ENCODE measurements at regions not wholly inside any gene's neighbourhood (a gene's known extent, or its start where the extent isn't known, plus 50 kb on each side); places are given as distances from the start of the nearest gene placed in this dataset.
"Not testable (repeated sequence)": the region's sequence is repeated elsewhere in the genome, so short reads cannot be mapped to it uniquely, and the experiment has no call there.

GRCh38 chr9:7320139-7320538 lies 479.4 kb downstream of the DMAC1 start:
- Histone ChIP-seq H3K4me1 (ENCODE audit: control insufficient read depth in 2 of 2, insufficient read depth in 2 of 2, low read length in 2 of 2) (no peaks in the 10 kb centered on the region), H3K27me3 (ENCODE audit: control insufficient read depth in 2 of 2, insufficient read depth in 2 of 2, low read length in 2 of 2) (peaks cover 0 to 3% of the 10 kb centered on the region in 2 donors), H3K9me3 (ENCODE audit: control insufficient read depth in 2 of 2, low read length in 2 of 2) (no peaks in the 10 kb centered on the region), H3K4me3 (ENCODE audit: low read length in 2 of 2) (no peak overlapping the region), H3K9ac (ENCODE audit: low read depth in 1 of 2, low read length in 2 of 2) (no peak overlapping the region), H3K27ac (ENCODE audit: low read depth in 2 of 2, low read length in 2 of 2) (no peak overlapping the region), H3K36me3 (ENCODE audit: control insufficient read depth in 2 of 2, insufficient read depth in 2 of 2, low read length in 2 of 2) (no peaks in the 10 kb centered on the region)

GRCh38 chr9:7318920-7319319 lies 480.7 kb downstream of the DMAC1 start:
- Histone ChIP-seq H3K9ac (ENCODE audit: low read depth in 1 of 2, low read length in 2 of 2) (no peak overlapping the region), H3K36me3 (ENCODE audit: control insufficient read depth in 2 of 2, insufficient read depth in 2 of 2, low read length in 2 of 2) (no peaks in the 10 kb centered on the region)

DNA sequence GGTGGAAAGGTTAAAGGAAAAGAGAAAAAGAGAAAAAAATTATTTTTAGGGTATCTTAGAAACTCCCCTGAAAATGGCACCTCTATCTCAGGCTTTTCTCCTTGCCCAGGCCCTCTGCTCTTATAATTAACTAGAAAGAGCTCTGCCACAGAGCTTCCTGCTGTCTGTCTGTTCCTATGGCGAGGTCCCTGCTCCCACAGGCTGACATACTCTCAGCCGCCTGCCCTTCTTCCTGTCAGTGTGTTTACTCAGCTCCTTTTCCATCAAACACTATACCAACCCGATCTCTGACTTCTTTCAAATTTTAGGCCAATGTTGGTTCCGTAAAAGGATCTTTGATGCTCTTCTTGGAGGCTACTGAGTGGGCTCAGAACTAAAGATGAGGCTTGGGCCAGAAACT lies 482.6 kb downstream of the DMAC1 start:
- no peaks in the 10 kb centered on the region for H3K36me3 ChIP-seq (ENCODE audit: control insufficient read depth in 2 of 2, insufficient read depth in 2 of 2, low read length in 2 of 2)
- H3K4me3 ChIP-seq (ENCODE audit: low read length in 2 of 2), result no peak overlapping the region
- no peaks in the 10 kb centered on the region for H3K9me3 ChIP-seq (ENCODE audit: control insufficient read depth in 2 of 2, low read length in 2 of 2)
- H3K4me1 ChIP-seq (ENCODE audit: control insufficient read depth in 2 of 2, insufficient read depth in 2 of 2, low read length in 2 of 2), result no peaks in the 10 kb centered on the region
- no peak overlapping the region for H3K9ac ChIP-seq (ENCODE audit: low read depth in 1 of 2, low read length in 2 of 2)
- H3K27ac ChIP-seq (ENCODE audit: low read depth in 2 of 2, low read length in 2 of 2), result no peak overlapping the region
- peaks cover 0 to 3% of the 10 kb centered on the region in 2 donors for H3K27me3 ChIP-seq (ENCODE audit: control insufficient read depth in 2 of 2, insufficient read depth in 2 of 2, low read length in 2 of 2)

More at GRCh38 chr9:7318920-7319319, 480.7 kb downstream of the DMAC1 start:
- Histone ChIP-seq H3K4me3 (ENCODE audit: low read length in 2 of 2) (no peak overlapping the region), H3K9me3 (ENCODE audit: control insufficient read depth in 2 of 2, low read length in 2 of 2) (no peaks in the 10 kb centered on the region), H3K27ac (ENCODE audit: low read depth in 2 of 2, low read length in 2 of 2) (no peak overlapping the region), H3K4me1 (ENCODE audit: control insufficient read depth in 2 of 2, insufficient read depth in 2 of 2, low read length in 2 of 2) (no peaks in the 10 kb centered on the region), H3K27me3 (ENCODE audit: control insufficient read depth in 2 of 2, insufficient read depth in 2 of 2, low read length in 2 of 2) (peaks cover 0 to 3% of the 10 kb centered on the region in 2 donors)

- Histone ChIP-seq H3K4me3 (ENCODE audit: low read length in 2 of 2) (no peak overlapping the region), H3K9me3 (ENCODE audit: control insufficient read depth in 2 of 2, low read length in 2 of 2) (no peaks in the 10 kb centered on the region), H3K4me1 (ENCODE audit: control insufficient read depth in 2 of 2, insufficient read depth in 2 of 2, low read length in 2 of 2) (no peaks in the 10 kb centered on the region), H3K36me3 (ENCODE audit: control insufficient read depth in 2 of 2, insufficient read depth in 2 of 2, low read length in 2 of 2) (no peaks in the 10 kb centered on the region), H3K9ac (ENCODE audit: low read depth in 1 of 2, low read length in 2 of 2) (no peak overlapping the region), H3K27me3 (ENCODE audit: control insufficient read depth in 2 of 2, insufficient read depth in 2 of 2, low read length in 2 of 2) (peaks cover 0 to 3% of the 10 kb centered on the region in 2 donors), H3K27ac (ENCODE audit: low read depth in 2 of 2, low read length in 2 of 2) (no peak overlapping the region)
Observed at GRCh38 chr9:7316166-7316795, 483.3 kb downstream of the DMAC1 start.

DNA sequence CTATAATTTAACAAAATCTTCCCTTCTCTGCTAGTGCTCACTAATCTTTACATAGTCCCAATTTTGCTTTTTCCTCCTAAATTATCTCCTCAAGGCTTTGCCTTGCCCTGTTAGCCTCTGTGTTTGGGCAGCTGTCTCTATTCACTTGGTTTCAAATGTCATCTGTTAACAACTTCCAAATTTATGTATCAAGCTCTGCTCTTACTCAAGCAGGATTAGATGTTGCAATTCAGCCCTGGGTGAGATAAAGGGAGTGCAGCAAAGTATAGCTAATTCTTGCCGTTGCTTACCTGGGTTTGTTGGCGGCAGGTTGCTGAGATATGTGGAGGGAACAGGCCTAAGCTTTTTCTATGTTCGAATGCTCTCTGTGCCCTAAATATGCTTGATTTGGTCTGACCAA lies 483.8 kb downstream of the DMAC1 start:
- Histone ChIP-seq H3K27ac (ENCODE audit: low read depth in 2 of 2, low read length in 2 of 2) (no peak overlapping the region), H3K9ac (ENCODE audit: low read depth in 1 of 2, low read length in 2 of 2) (no peak overlapping the region), H3K4me3 (ENCODE audit: low read length in 2 of 2) (no peak overlapping the region), H3K4me1 (ENCODE audit: control insufficient read depth in 2 of 2, insufficient read depth in 2 of 2, low read length in 2 of 2) (no peaks in the 10 kb centered on the region), H3K27me3 (ENCODE audit: control insufficient read depth in 2 of 2, insufficient read depth in 2 of 2, low read length in 2 of 2) (peaks cover 0 to 3% of the 10 kb centered on the region in 2 donors), H3K9me3 (ENCODE audit: control insufficient read depth in 2 of 2, low read length in 2 of 2) (peaks cover 0 to under 1% of the 10 kb centered on the region in 2 donors), H3K36me3 (ENCODE audit: control insufficient read depth in 2 of 2, insufficient read depth in 2 of 2, low read length in 2 of 2) (no peaks in the 10 kb centered on the region)

GRCh38 chr9:7315116-7315515 lies 484.5 kb downstream of the DMAC1 start:
- Histone ChIP-seq H3K9ac (ENCODE audit: low read depth in 1 of 2, low read length in 2 of 2) (no peak overlapping the region), H3K27ac (ENCODE audit: low read depth in 2 of 2, low read length in 2 of 2) (no peak overlapping the region), H3K4me1 (ENCODE audit: control insufficient read depth in 2 of 2, insufficient read depth in 2 of 2, low read length in 2 of 2) (no peaks in the 10 kb centered on the region), H3K9me3 (ENCODE audit: control insufficient read depth in 2 of 2, low read length in 2 of 2) (peaks cover 0 to 4% of the 10 kb centered on the region in 2 donors), H3K4me3 (ENCODE audit: low read length in 2 of 2) (no peak overlapping the region), H3K36me3 (ENCODE audit: control insufficient read depth in 2 of 2, insufficient read depth in 2 of 2, low read length in 2 of 2) (no peaks in the 10 kb centered on the region), H3K27me3 (ENCODE audit: control insufficient read depth in 2 of 2, insufficient read depth in 2 of 2, low read length in 2 of 2) (peaks cover 0 to 3% of the 10 kb centered on the region in 2 donors)

DNA sequence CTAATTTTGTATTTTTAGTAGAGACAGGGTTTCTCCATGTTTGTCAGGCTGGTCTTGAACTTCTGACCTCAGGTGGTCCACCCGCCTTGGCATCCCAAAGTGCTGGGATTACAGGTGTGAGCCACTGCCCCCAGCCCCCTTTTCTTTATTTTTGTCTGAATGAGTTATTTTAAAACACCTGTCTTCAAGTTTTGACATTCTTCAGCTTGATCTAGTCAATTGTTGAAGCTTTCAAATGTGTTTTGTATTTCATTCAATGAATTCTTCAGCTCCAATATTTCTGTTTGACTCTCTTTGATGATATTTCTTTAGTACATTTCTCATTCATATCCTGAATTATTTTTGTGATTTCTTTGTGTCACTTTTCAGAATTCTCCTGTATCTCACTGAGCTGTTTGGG lies 486.2 kb downstream of the DMAC1 start:
- no peaks in the 10 kb centered on the region for H3K4me1 ChIP-seq (ENCODE audit: control insufficient read depth in 2 of 2, insufficient read depth in 2 of 2, low read length in 2 of 2)
- no peak overlapping the region for H3K9ac ChIP-seq (ENCODE audit: low read depth in 1 of 2, low read length in 2 of 2)
- no peaks in the 10 kb centered on the region for H3K36me3 ChIP-seq (ENCODE audit: control insufficient read depth in 2 of 2, insufficient read depth in 2 of 2, low read length in 2 of 2)
- H3K9me3 ChIP-seq (ENCODE audit: control insufficient read depth in 2 of 2, low read length in 2 of 2), result peaks cover 0 to 4% of the 10 kb centered on the region in 2 donors
- no peaks in the 10 kb centered on the region for H3K27me3 ChIP-seq (ENCODE audit: control insufficient read depth in 2 of 2, insufficient read depth in 2 of 2, low read length in 2 of 2)
- H3K4me3 ChIP-seq (ENCODE audit: low read length in 2 of 2), result no peak overlapping the region
- no peak overlapping the region for H3K27ac ChIP-seq (ENCODE audit: low read depth in 2 of 2, low read length in 2 of 2)

DNA sequence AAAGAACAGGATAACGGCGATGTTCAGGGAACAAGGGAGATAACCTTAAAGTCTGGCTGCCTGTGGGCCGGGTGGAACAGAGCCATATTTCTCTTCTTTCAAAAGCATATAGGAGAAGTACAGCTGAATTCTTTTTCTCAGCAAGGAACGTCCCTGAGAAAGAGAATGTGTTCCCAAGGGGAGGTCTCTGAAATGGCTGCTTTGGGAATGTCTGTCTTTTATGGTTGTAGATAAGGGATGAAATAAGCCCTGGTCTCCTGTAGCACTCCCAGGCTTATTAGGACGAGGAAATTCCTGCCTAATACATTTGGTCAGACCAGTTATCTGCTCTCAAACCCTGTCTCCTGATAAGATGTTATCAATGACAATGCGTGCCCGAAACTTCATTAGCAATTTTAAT lies 490.5 kb downstream of the DMAC1 start:
- H3K27me3 ChIP-seq (ENCODE audit: control insufficient read depth in 2 of 2, insufficient read depth in 2 of 2, low read length in 2 of 2); H3K9ac ChIP-seq (ENCODE audit: low read depth in 1 of 2, low read length in 2 of 2); H3K36me3 ChIP-seq (ENCODE audit: control insufficient read depth in 2 of 2, insufficient read depth in 2 of 2, low read length in 2 of 2); H3K9me3 ChIP-seq (ENCODE audit: control insufficient read depth in 2 of 2, low read length in 2 of 2); H3K27ac ChIP-seq (ENCODE audit: low read depth in 2 of 2, low read length in 2 of 2); H3K4me1 ChIP-seq (ENCODE audit: control insufficient read depth in 2 of 2, insufficient read depth in 2 of 2, low read length in 2 of 2); H3K4me3 ChIP-seq (ENCODE audit: low read length in 2 of 2): not testable (repeated sequence)

DNA sequence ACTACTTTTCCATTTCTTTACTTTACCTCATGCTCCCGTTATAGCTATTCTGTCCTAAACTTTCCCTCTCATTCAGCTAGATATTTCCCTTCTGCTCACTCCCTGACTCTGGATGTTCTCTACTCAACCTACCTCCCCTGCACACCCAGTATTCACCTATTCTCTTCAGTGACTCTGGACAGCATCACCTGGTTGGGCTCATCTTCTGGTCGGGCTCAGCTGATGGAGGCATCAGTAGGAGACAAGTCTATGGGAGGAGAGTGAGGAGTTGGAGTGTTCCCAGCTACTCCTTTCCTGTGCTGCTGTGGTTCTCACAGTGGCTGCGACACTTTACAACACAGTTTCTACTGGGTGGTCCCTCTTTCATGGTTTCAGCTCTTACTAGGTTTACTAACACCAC lies 493.9 kb downstream of the DMAC1 start:
- Histone ChIP-seq H3K27me3 (ENCODE audit: control insufficient read depth in 2 of 2, insufficient read depth in 2 of 2, low read length in 2 of 2) (no peaks in the 10 kb centered on the region), H3K36me3 (ENCODE audit: control insufficient read depth in 2 of 2, insufficient read depth in 2 of 2, low read length in 2 of 2) (no peaks in the 10 kb centered on the region), H3K4me1 (ENCODE audit: control insufficient read depth in 2 of 2, insufficient read depth in 2 of 2, low read length in 2 of 2) (no peaks in the 10 kb centered on the region), H3K27ac (ENCODE audit: low read depth in 2 of 2, low read length in 2 of 2) (no peak overlapping the region), H3K9ac (ENCODE audit: low read depth in 1 of 2, low read length in 2 of 2) (no peak overlapping the region), H3K4me3 (ENCODE audit: low read length in 2 of 2) (no peak overlapping the region), H3K9me3 (ENCODE audit: control insufficient read depth in 2 of 2, low read length in 2 of 2) (peaks cover 3 to 4% of the 10 kb centered on the region in 2 donors)

DNA sequence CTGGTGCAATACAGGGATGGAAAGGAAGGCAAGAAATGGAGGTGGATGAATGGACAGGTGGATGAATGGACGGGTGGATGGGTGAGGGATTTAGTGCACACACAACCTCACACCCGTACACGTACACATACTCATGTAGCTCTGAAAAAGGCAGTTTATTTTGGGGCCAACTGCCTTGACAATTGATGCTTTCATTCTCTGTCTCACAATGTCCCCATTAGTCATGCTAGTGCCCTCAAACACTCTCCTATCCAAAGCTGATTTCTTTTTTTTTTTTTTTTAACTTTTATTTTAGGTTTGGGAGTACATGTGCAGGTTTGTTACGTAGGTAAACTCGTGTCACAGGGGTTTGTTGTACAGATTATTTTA lies 495.0 kb downstream of the DMAC1 start:
- Histone ChIP-seq H3K4me1 (ENCODE audit: control insufficient read depth in 2 of 2, insufficient read depth in 2 of 2, low read length in 2 of 2) (no peaks in the 10 kb centered on the region), H3K9ac (ENCODE audit: low read depth in 1 of 2, low read length in 2 of 2) (no peak overlapping the region), H3K36me3 (ENCODE audit: control insufficient read depth in 2 of 2, insufficient read depth in 2 of 2, low read length in 2 of 2) (no peaks in the 10 kb centered on the region), H3K27me3 (ENCODE audit: control insufficient read depth in 2 of 2, insufficient read depth in 2 of 2, low read length in 2 of 2) (no peaks in the 10 kb centered on the region), H3K9me3 (ENCODE audit: control insufficient read depth in 2 of 2, low read length in 2 of 2) (peaks cover 0 to 4% of the 10 kb centered on the region in 2 donors), H3K4me3 (ENCODE audit: low read length in 2 of 2) (no peak overlapping the region), H3K27ac (ENCODE audit: low read depth in 2 of 2, low read length in 2 of 2) (no peak overlapping the region)

Data from mucosa of rectum (tissue), 2 donors.